GDM1 (cell line): ENCODE measurements at regions not wholly inside any gene's neighbourhood (a gene's known extent, or its start where the extent isn't known, plus 50 kb on each side); places are given as distances from the start of the nearest gene placed in this dataset.

ENCODE experiments used
- DNase-seq: peaks from one replicate; lab custom pipeline; 2025; lab: John Stamatoyannopoulos, UW

DNA sequence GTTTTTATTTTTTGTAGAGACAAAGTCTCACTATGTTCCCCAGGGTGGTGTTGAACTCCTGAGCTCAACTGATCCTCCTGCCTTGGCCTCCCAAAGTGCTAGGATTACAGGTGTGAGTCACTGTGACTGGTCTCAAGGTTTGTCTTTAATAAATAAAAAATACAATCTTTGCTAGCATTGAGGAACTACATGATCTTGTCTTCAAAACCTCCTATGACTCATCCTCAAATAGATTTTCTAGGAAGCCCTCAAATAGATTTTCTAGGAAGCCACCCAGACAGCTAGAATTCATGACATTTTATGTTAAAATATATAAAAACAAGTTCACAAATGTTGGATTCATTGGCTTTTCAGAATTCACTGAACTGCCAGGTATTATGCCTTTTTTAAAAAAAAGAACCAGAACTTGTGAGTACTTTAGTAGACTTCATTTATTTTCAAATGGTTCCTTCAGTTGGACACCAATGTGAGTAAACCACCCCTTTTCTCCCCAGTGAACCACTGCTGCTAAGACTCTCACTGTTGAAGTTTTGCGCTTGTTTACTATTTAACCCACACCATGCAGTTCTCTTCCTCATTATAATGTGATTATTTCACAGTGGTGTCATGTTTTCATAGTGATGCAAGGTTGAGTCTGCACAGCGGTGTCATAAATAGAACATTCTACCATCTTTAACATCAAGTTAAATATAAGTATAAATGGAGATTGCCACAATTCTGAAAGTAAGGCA is 303.9 kb downstream of the CASP12 start:
- no peak for DNase-seq

GRCh38 chr11:104588970-104589369 is 309.3 kb downstream of the CASP12 start:
- no peak for DNase-seq

DNA sequence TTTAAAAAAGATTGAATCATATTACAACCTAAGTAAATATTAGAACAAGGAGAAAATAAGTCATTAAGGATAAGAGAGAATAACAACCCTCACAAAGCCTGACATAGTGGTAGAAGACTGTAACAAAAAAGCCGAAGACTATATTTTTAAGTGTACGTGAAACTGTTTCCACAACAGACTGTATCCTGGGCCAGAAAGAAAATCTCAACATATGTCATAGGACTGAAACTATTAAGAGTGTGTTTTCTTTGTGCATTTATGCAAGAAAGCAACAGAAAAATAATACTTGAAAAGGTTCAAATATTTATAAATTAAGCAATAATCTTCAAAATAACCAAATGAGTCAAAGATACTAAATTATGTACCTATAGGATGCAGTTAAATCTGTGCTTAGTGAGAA is 309.8 kb downstream of the CASP12 start:
- no peak for DNase-seq

GRCh38 chr11:104584823-104585222 is 313.4 kb downstream of the CASP12 start:
- no peak for DNase-seq

- DNase-seq: no peak
Observed at GRCh38 chr11:104583857-104584256, 314.4 kb downstream of the CASP12 start.

GRCh38 chr11:104582431-104582830 is 315.8 kb downstream of the CASP12 start:
- DNase-seq: no peak

DNA sequence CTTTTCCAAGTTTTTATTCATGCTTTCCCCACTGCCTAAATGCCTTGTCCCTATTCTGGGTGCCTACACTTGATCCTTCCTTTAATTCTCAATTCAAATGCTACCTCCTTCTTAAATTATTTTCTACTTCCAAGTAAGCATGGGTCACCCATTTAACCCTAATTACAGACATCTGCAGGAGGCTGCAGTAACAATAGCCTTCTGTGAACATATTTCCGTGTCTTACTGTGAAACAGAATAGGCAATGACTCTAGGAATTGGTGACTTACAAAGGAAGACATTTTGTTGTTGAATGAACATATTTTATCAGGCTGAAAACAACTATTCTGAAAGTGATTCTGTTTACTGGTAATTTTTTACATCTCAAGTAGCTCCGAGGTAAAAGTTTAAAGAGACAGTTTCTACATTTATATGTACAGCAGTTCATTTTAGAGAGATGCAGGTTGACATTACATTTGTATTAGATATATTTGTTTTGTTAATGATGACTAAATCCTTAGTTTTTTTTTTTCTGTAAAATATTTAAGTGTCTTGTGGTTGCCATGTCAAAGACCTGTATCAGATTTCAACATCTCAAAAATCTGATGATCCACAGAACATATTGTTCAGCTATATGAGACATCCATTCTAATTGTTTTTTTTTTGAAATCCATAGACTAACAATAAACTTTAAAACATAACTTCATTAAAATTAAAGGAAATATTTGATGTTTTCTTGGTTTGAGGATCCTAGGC is 316.8 kb downstream of the CASP12 start:
- DNase-seq: no peak

DNA sequence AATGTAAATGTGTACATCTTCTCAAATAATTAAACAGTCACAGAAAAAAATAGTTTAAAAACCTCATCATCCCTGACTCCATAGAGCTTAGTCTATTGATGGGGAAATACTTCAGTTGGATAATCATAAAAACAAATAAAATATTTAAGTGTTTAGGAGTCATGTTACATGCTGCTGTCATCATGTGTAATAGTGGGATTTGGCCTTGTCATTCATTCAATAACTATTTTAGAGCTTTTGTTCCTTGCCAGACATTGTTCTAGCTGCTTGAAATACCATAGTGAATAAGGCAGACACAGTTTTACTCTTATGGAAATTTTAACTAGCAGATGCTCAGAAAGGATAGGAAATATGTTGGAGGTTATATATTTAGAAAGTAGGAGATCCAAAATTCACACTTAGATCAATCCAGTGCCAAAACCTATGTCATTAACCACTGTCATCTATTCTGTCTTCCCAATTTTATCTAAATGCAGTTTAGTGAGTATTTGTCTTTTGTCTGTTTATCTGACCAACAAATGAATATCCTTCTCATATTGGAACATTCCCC is 324.7 kb downstream of the CASP12 start:
- DNase-seq: no peak

DNA sequence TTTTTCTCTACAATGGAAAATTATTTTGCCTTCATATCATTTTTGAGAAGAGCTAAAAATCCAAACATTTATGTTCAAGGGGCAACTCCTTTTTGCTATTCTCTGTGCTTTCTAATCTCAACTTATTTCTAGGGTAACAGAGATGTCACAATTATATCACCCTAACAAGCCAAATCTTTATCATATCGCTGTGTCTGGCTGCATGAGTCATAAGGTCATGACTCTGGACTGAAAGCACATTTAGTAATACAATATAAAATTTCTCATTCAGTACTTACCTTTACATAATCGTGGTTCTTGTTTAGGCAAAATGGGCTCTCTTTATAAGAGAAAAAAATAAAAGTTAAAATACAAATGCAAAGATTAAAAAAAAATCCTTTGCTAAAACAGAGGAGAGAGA is 326.0 kb downstream of the CASP12 start:
- DNase-seq: no peak

DNA sequence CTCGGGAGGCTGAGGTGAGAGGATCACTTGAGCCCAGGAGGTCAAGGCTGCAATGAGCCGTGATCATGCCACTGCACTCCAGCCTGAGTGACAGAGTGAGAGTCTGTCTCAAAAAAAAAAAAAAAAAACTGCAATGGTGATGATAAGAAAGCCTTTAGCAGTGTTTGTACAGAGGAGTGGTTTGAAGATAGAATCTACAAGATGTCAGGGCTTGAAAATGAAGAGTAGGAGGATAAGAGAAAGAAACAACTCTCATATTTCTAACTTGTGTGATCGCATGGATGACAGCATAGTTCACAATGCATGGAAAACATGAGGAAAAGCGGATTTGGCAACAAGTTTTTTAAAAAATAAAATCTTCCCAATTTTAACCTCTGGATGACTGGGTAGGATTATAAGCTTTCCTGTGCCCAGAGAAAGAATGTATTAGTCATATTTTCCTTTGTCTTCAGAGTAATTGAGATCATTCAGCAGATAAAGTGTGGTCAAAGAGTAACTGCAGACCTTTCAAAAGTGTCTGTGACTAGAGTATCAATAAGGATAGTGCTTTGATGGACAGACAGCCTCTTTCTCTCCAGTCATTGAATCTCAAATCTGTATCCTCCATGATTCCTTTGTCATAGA is 328.1 kb downstream of the CASP12 start:
- no peak for DNase-seq

- DNase-seq: no peak
Observed at GRCh38 chr11:104565583-104565961, 332.7 kb downstream of the CASP12 start.

DNA sequence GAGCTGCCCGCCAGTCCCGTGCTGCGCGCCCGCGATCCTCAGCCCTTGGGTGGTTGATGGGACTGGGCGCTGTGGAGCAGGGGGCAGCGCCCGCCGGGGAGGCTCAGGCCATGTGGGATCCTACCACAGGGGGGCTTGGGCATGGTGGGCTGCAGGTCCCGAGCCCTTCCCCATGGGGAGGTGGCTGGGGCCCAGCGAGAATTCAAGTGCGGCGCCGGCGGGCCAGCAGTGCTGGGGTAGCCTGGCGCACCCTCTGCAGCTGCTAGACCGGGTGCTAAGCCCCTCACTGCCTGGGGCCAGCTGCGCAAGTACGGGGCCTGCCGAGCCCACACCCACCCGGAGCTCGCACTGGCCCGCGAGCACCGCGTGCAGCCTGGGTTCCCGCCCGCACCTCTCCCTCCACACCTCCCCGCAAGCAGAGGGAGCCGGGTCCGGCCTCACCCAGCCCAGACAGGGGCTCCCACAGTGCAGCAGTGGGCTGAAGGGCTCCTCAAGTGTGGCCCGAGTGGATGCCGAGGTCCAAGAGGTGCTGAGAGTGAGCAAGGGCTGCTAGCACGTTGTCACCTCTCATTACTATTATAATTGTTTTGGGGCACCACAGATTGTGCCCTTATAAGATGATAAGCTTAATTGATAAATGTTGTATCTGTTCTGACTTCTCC is 333.2 kb downstream of the CASP12 start:
- no peak for DNase-seq

GRCh38 chr11:104556606-104557301 is 341.5 kb downstream of the CASP12 start:
- no peak for DNase-seq

- no peak for DNase-seq
Observed at GRCh38 chr11:104549019-104549418, 349.2 kb downstream of the CASP12 start.

DNA sequence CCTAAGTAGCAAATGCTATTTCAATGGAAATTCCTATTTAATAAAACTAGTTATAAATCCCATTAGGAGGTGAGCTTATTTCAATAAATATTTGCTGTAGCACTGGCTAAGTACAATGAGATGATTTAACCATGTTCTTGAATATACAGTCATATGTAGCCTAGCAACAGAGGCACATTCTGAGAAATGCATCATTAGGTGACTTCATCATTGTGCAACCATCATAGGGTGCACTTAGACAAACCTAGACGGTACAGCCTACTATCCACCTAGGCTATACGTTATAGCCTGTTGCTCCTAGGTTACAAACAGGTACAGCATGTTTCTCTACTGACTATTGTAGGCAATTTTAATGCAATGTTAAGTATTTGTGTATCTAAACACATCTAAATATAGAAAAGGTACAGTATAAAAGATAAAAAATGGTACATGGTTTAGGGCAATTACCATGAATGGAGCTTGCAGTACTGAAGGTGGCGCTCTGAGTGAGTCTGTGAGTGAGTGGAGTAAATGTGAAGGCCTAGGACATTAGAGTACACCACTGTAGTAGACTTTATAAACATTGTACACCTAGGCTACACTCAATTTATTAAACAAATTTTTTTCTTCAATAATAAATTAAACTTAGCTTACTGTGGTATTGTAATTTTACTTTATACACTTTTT is 350.1 kb downstream of the CASP12 start:
- no peak for DNase-seq

GRCh38 chr11:104546501-104546900 is 351.8 kb downstream of the CASP12 start:
- DNase-seq: no peak

DNA sequence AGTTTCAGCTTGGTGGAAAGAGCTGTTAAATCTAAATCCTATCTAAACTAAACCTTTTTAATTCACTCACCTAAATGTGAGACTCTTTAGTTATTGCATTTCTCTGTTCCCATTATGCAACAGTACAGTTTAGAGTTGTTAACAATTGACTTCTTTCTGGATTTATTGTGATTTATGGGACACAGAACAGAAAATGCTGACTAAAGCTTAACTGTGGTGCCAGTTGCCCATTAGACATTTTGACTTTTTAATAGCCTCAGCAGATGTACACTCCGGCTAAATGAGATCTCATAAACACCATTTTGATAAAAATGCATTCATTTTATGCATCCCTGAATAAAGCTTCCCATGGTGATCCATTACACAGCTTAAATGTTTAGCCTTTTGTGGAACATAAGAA is 356.6 kb downstream of the CASP12 start:
- DNase-seq: no peak

DNA sequence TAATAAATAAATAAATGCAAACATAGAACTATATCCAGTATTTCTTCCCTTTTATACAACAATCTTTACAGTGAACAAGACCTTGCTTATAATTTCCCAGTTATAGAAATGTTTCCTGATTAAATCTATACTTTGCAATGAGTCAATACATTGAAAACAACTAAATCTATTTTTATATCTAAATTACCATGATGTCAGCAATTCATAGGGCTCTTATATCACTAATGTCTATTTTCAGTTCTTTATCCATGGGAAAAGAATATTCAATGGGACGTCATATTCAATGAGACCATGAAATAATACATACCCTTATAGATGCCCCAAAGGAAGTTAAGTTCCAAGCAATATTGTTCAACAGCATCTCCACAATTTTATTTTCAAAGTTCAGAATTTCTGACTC is 359.9 kb downstream of the CASP12 start:
- no peak for DNase-seq

GRCh38 chr11:104534278-104534677 is 364.0 kb downstream of the CASP12 start:
- no peak for DNase-seq

DNA sequence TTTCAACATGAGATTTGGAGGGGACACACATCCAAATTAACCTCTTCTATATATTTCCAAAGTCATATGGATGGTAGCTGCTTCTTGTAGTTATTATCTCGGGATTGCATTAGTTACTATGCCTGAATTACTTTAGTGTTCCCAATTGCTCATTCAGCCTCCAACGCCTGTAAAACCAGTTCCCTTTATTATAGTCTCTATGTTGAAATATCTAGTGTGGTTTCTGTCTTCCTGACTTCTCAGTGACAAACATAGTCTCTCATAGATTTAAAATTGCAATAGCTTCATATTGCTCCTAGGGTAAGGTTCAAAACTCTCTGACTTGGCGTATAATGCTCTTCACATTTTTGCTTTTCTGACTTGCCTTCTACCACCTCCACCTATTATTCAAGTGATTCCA is 366.4 kb downstream of the CASP12 start:
- no peak for DNase-seq

GRCh38 chr11:104531075-104531474 is 367.1 kb upstream of the PDGFD start:
- DNase-seq: no peak
